PFSK-1 (cell line): ENCODE measurements at regions not wholly inside any gene's neighbourhood (a gene's known extent, or its start where the extent isn't known, plus 50 kb on each side); places are given as distances from the start of the nearest gene placed in this dataset.

ENCODE experiments used
- POLR2AphosphoS5 ChIP-seq: IDR thresholded peaks from 2 replicates; pipeline ENCODE4 v1.6.1; 2012; ENCODE audit warnings: low read depth, mild to moderate bottlenecking, control low read depth, low read length, moderate library complexity
- TAF1 ChIP-seq: IDR thresholded peaks from 2 replicates; pipeline ENCODE4 v1.6.1; 2012; ENCODE audit warnings: low read length, control low read depth, borderline replicate concordance; ENCODE audit not compliant: insufficient read depth
- TF ChIP-seq, protein P1 (sequence below), 2 experiments: IDR thresholded peaks; 2 replicates each; pipeline versions ENCODE4 v1.6.1 to v1.8.0; 2011 to 2012; ENCODE audit warnings: low read depth in 2 of 2, low read length in 2 of 2, control low read depth in 1 of 2, inconsistent platforms in 1 of 2, mild to moderate bottlenecking in 1 of 2, moderate library complexity in 1 of 2; ENCODE audit not compliant: insufficient read depth in 1 of 2

GRCh38 chr6:23537828-23538227 lies 588.2 kb upstream of the NRSN1 start:
- no peak for TF ChIP-seq TAF1
- TF ChIP-seq, protein P1, sequence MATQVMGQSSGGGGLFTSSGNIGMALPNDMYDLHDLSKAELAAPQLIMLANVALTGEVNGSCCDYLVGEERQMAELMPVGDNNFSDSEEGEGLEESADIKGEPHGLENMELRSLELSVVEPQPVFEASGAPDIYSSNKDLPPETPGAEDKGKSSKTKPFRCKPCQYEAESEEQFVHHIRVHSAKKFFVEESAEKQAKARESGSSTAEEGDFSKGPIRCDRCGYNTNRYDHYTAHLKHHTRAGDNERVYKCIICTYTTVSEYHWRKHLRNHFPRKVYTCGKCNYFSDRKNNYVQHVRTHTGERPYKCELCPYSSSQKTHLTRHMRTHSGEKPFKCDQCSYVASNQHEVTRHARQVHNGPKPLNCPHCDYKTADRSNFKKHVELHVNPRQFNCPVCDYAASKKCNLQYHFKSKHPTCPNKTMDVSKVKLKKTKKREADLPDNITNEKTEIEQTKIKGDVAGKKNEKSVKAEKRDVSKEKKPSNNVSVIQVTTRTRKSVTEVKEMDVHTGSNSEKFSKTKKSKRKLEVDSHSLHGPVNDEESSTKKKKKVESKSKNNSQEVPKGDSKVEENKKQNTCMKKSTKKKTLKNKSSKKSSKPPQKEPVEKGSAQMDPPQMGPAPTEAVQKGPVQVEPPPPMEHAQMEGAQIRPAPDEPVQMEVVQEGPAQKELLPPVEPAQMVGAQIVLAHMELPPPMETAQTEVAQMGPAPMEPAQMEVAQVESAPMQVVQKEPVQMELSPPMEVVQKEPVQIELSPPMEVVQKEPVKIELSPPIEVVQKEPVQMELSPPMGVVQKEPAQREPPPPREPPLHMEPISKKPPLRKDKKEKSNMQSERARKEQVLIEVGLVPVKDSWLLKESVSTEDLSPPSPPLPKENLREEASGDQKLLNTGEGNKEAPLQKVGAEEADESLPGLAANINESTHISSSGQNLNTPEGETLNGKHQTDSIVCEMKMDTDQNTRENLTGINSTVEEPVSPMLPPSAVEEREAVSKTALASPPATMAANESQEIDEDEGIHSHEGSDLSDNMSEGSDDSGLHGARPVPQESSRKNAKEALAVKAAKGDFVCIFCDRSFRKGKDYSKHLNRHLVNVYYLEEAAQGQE (IDR thresholded peaks at IDR 0.05; ENCODE audit: insufficient read depth in 1 of 2, low read depth in 2 of 2, low read length in 2 of 2), result no peak
- no peak for TF ChIP-seq POLR2AphosphoS5
